Right renal cortex interstitium (tissue), 3 donors: ENCODE measurements at regions not wholly inside any gene's neighbourhood (a gene's known extent, or its start where the extent isn't known, plus 50 kb on each side); places are given as distances from the start of the nearest gene placed in this dataset.
"Not testable (repeated sequence)": the region's sequence is repeated elsewhere in the genome, so short reads cannot be mapped to it uniquely, and the experiment has no call there.

ENCODE experiments used
- DNase-seq, 3 donors: peaks; one replicate each; pipeline ENCODE4 v3.0.0-alpha.2; 2013; ENCODE audit warnings: low read depth in 3 of 3, low spot score in 2 of 3

GRCh38 chr7:51867117-51867516, 550.5 kb upstream of the COBL start:
- DNase-seq, result no peak

GRCh38 chr7:51860305-51860704, 543.7 kb upstream of the COBL start:
- no peak for DNase-seq

GRCh38 chr7:51850126-51850525, 533.5 kb upstream of the COBL start:
- DNase-seq, result no peak

- peak in 1 of 3 donors; percentile 13 for DNase-seq
These were observed 531.0 kb upstream of the COBL start for GRCh38 chr7:51847461-51848134.

- not testable (repeated sequence) for DNase-seq
These were observed 522.5 kb upstream of the COBL start for GRCh38 chr7:51839130-51839529.

GRCh38 chr7:51827631-51828030, 511.0 kb upstream of the COBL start:
- DNase-seq, result peak; percentile 25 to 56 (median 31)

GRCh38 chr7:51824050-51824449, 507.4 kb upstream of the COBL start:
- no peak for DNase-seq

- no peak for DNase-seq
These were observed 506.8 kb upstream of the COBL start for GRCh38 chr7:51823437-51823836.

GRCh38 chr7:51817694-51818225, 501.2 kb upstream of the COBL start:
- no peak for DNase-seq

GRCh38 chr7:51805783-51806431, 489.3 kb upstream of the COBL start:
- DNase-seq, result not testable (repeated sequence)

GRCh38 chr7:51802718-51803117, 486.1 kb upstream of the COBL start:
- no peak for DNase-seq

- DNase-seq, result no peak
These were observed 480.8 kb upstream of the COBL start for GRCh38 chr7:51797371-51797770.

GRCh38 chr7:51792796-51793195, 476.2 kb upstream of the COBL start:
- no peak for DNase-seq

- peak in 1 of 3 donors; percentile 6 for DNase-seq
These were observed 472.9 kb upstream of the COBL start for GRCh38 chr7:51789489-51789888.

GRCh38 chr7:51786284-51786683, 469.7 kb upstream of the COBL start:
- DNase-seq, result no peak

- DNase-seq, result no peak
These were observed 469.3 kb upstream of the COBL start for GRCh38 chr7:51785876-51786275.

- DNase-seq, result no peak
These were observed 468.6 kb upstream of the COBL start for GRCh38 chr7:51785171-51785570.

GRCh38 chr7:51783241-51783640, 466.6 kb upstream of the COBL start:
- DNase-seq, result no peak

- no peak for DNase-seq
These were observed 461.5 kb upstream of the COBL start for GRCh38 chr7:51778121-51778520.

- DNase-seq, result no peak
These were observed 457.6 kb upstream of the COBL start for GRCh38 chr7:51774178-51774577.

- DNase-seq, result no peak
These were observed 455.6 kb upstream of the COBL start for GRCh38 chr7:51772190-51772589.

- DNase-seq, result no peak
These were observed 448.4 kb upstream of the COBL start for GRCh38 chr7:51764976-51765375.
